ENCODE measurements at regions not wholly inside any gene's neighbourhood (a gene's known extent, or its start where the extent isn't known, plus 50 kb on each side); places are given as distances from the start of the nearest gene placed in this dataset.

GRCh38 chr3:107455621-107456020, 67.1 kb upstream of the BBX start:
- no peak for DNase-seq (ENCODE audit: insufficient read length, low spot score, missing footprints)
- no peak overlapping the region for H3K4me2 ChIP-seq (ENCODE audit: insufficient read depth, low read length)

GRCh38 chr3:107456501-107456900, 66.3 kb upstream of the BBX start:
- no peaks in the 10 kb centered on the region for H3K36me3 ChIP-seq (ENCODE audit: insufficient read depth, low read length)
- no peak overlapping the region for H2AFZ ChIP-seq (ENCODE audit: low read length)
- no peaks in the 10 kb centered on the region for H3K27me3 ChIP-seq (ENCODE audit: insufficient read depth, low read length)
- TF ChIP-seq CTCF (IDR thresholded peaks at IDR 0.05; ENCODE audit: extremely low read depth, low read depth, low read length): no peak
- H3K9me3 ChIP-seq (ENCODE audit: low read depth, low read length): no peaks in the 10 kb centered on the region
- H4K20me1 ChIP-seq (ENCODE audit: insufficient read depth, low read length): no peaks in the 10 kb centered on the region
- no peak overlapping the region for H3K4me2 ChIP-seq (ENCODE audit: insufficient read depth, low read length)
- no peak overlapping the region for H3K27ac ChIP-seq (ENCODE audit: low read depth, low read length)
- no peaks in the 10 kb centered on the region for H3K4me1 ChIP-seq (ENCODE audit: insufficient read depth, low read length)
- H3K4me3 ChIP-seq (ENCODE audit: insufficient read depth, low read length): no peak overlapping the region
- no peak for DNase-seq (ENCODE audit: insufficient read length, low spot score, missing footprints)
- H3K79me2 ChIP-seq (ENCODE audit: insufficient read depth, low read length): no peaks in the 10 kb centered on the region

More at GRCh38 chr3:107455621-107456020, 67.1 kb upstream of the BBX start:
- Histone ChIP-seq H3K27me3 (ENCODE audit: insufficient read depth, low read length) (no peaks in the 10 kb centered on the region), H4K20me1 (ENCODE audit: insufficient read depth, low read length) (no peaks in the 10 kb centered on the region), H3K79me2 (ENCODE audit: insufficient read depth, low read length) (no peaks in the 10 kb centered on the region), H3K27ac (ENCODE audit: low read depth, low read length) (no peak overlapping the region), H3K4me1 (ENCODE audit: insufficient read depth, low read length) (peaks cover under 1% of the 10 kb centered on the region), H3K36me3 (ENCODE audit: insufficient read depth, low read length) (no peaks in the 10 kb centered on the region), H2AFZ (ENCODE audit: low read length) (no peak overlapping the region), H3K9me3 (ENCODE audit: low read depth, low read length) (no peaks in the 10 kb centered on the region), H3K4me3 (ENCODE audit: insufficient read depth, low read length) (no peak overlapping the region)
- TF ChIP-seq CTCF (IDR thresholded peaks at IDR 0.05; ENCODE audit: extremely low read depth, low read depth, low read length): no peak

GRCh38 chr3:107458871-107459270, 63.9 kb upstream of the BBX start:
- H3K4me2 ChIP-seq (ENCODE audit: insufficient read depth, low read length): no peak overlapping the region
- no peaks in the 10 kb centered on the region for H4K20me1 ChIP-seq (ENCODE audit: insufficient read depth, low read length)
- no peaks in the 10 kb centered on the region for H3K79me2 ChIP-seq (ENCODE audit: insufficient read depth, low read length)
- no peak overlapping the region for H2AFZ ChIP-seq (ENCODE audit: low read length)
- no peak overlapping the region for H3K27ac ChIP-seq (ENCODE audit: low read depth, low read length)
- H3K4me1 ChIP-seq (ENCODE audit: insufficient read depth, low read length): no peaks in the 10 kb centered on the region
- no peak overlapping the region for H3K4me3 ChIP-seq (ENCODE audit: insufficient read depth, low read length)
- H3K27me3 ChIP-seq (ENCODE audit: insufficient read depth, low read length): no peaks in the 10 kb centered on the region
- no peak for TF ChIP-seq CTCF (IDR thresholded peaks at IDR 0.05; ENCODE audit: extremely low read depth, low read depth, low read length)
- no peaks in the 10 kb centered on the region for H3K36me3 ChIP-seq (ENCODE audit: insufficient read depth, low read length)
- no peaks in the 10 kb centered on the region for H3K9me3 ChIP-seq (ENCODE audit: low read depth, low read length)
- no peak for DNase-seq (ENCODE audit: insufficient read length, low spot score, missing footprints)

GRCh38 chr3:107461721-107462120, 61.0 kb upstream of the BBX start:
- no peak overlapping the region for H3K27ac ChIP-seq (ENCODE audit: low read depth, low read length)

More at GRCh38 chr3:107461721-107462120, 61.0 kb upstream of the BBX start:
- H3K27me3 ChIP-seq (ENCODE audit: insufficient read depth, low read length): no peaks in the 10 kb centered on the region
- H3K4me3 ChIP-seq (ENCODE audit: insufficient read depth, low read length): no peak overlapping the region
- no peaks in the 10 kb centered on the region for H3K9me3 ChIP-seq (ENCODE audit: low read depth, low read length)
- no peak overlapping the region for H2AFZ ChIP-seq (ENCODE audit: low read length)
- no peaks in the 10 kb centered on the region for H3K79me2 ChIP-seq (ENCODE audit: insufficient read depth, low read length)
- H4K20me1 ChIP-seq (ENCODE audit: insufficient read depth, low read length): no peaks in the 10 kb centered on the region
- no peaks in the 10 kb centered on the region for H3K36me3 ChIP-seq (ENCODE audit: insufficient read depth, low read length)
- TF ChIP-seq CTCF (IDR thresholded peaks at IDR 0.05; ENCODE audit: extremely low read depth, low read depth, low read length): no peak
- H3K4me1 ChIP-seq (ENCODE audit: insufficient read depth, low read length): no peaks in the 10 kb centered on the region
- DNase-seq (ENCODE audit: insufficient read length, low spot score, missing footprints): no peak
- H3K4me2 ChIP-seq (ENCODE audit: insufficient read depth, low read length): no peak overlapping the region

All from osteoblast (primary cell).